C4-2B (cell line): ENCODE measurements at regions not wholly inside any gene's neighbourhood (a gene's known extent, or its start where the extent isn't known, plus 50 kb on each side); places are given as distances from the start of the nearest gene placed in this dataset.

Experiments used
- ZFX ChIP-seq: fragments of 450-650 bp; IDR thresholded peaks from 2 replicates; pipeline ENCODE4 v1.6.1; 2017
- TF ChIP-seq, protein P1 (sequence below): fragments of 450-650 bp; conservative IDR thresholded peaks from 2 replicates; pipeline ENCODE4 v1.5.1; 2017; ENCODE audit warnings: mild to moderate bottlenecking

DNA sequence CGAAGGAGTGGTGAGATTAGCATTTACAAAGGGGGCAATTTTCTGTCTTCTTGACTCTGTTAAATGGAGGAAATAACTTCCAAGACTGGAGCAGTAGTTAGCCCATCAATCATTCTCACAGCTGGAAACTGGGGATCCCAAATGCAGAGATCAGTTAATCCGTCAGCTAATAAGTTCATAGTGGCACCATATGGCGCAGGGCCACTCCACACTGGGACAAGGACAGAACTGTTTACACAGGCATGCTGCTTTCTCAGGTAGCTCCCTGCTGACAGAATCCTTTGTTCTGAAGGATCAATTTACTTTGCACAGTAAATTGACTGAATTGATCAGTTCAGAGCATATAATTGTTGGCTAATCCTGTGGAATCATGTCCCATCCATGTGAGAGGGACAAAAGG, 395.7 kb downstream of the TMEM161B start:
- TF ChIP-seq, protein P1, sequence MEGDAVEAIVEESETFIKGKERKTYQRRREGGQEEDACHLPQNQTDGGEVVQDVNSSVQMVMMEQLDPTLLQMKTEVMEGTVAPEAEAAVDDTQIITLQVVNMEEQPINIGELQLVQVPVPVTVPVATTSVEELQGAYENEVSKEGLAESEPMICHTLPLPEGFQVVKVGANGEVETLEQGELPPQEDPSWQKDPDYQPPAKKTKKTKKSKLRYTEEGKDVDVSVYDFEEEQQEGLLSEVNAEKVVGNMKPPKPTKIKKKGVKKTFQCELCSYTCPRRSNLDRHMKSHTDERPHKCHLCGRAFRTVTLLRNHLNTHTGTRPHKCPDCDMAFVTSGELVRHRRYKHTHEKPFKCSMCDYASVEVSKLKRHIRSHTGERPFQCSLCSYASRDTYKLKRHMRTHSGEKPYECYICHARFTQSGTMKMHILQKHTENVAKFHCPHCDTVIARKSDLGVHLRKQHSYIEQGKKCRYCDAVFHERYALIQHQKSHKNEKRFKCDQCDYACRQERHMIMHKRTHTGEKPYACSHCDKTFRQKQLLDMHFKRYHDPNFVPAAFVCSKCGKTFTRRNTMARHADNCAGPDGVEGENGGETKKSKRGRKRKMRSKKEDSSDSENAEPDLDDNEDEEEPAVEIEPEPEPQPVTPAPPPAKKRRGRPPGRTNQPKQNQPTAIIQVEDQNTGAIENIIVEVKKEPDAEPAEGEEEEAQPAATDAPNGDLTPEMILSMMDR = no peak
- no peak for TF ChIP-seq ZFX
